GM21528 (cell line): ENCODE measurements at regions not wholly inside any gene's neighbourhood (a gene's known extent, or its start where the extent isn't known, plus 50 kb on each side); places are given as distances from the start of the nearest gene placed in this dataset.

Experiments used
- ATAC-seq: cut with Tn5 transposase; IDR thresholded peaks from one replicate; pipeline ENCODE4 v1.9.1; 2021; ENCODE audit warnings: mild to moderate bottlenecking, moderate library complexity; ENCODE audit not compliant: unreplicated experiment, low FRiP score

- ATAC-seq: no peak
Observed at GRCh38 chr16:59411961-59412841, 678.1 kb upstream of the GOT2 start.

GRCh38 chr16:59410451-59410850 lies 676.3 kb upstream of the GOT2 start:
- ATAC-seq: no peak

- ATAC-seq: no peak
Observed at GRCh38 chr16:59405802-59406201, 671.7 kb upstream of the GOT2 start.

GRCh38 chr16:59404509-59404908 lies 670.4 kb upstream of the GOT2 start:
- no peak for ATAC-seq

GRCh38 chr16:59400830-59401229 lies 666.7 kb upstream of the GOT2 start:
- no peak for ATAC-seq

- no peak for ATAC-seq
Observed at GRCh38 chr16:59397638-59398037, 663.5 kb upstream of the GOT2 start.

GRCh38 chr16:59394526-59394925 lies 660.4 kb upstream of the GOT2 start:
- ATAC-seq: no peak

GRCh38 chr16:59392911-59393310 lies 658.8 kb upstream of the GOT2 start:
- ATAC-seq: no peak

- ATAC-seq: no peak
Observed at GRCh38 chr16:59391617-59392364, 657.7 kb upstream of the GOT2 start.

GRCh38 chr16:59385959-59386358 lies 651.8 kb upstream of the GOT2 start:
- ATAC-seq: no peak

GRCh38 chr16:59385491-59385890 lies 651.4 kb upstream of the GOT2 start:
- ATAC-seq: no peak

- ATAC-seq: no peak
Observed at GRCh38 chr16:59373632-59374031, 639.5 kb upstream of the GOT2 start.

- no peak for ATAC-seq
Observed at GRCh38 chr16:59370717-59371116, 636.6 kb upstream of the GOT2 start.

GRCh38 chr16:59369523-59369922 lies 635.4 kb upstream of the GOT2 start:
- ATAC-seq: no peak

GRCh38 chr16:59368586-59368985 lies 634.5 kb upstream of the GOT2 start:
- ATAC-seq: no peak

GRCh38 chr16:59356709-59357108 lies 622.6 kb upstream of the GOT2 start:
- no peak for ATAC-seq

GRCh38 chr16:59356144-59356543 lies 622.0 kb upstream of the GOT2 start:
- ATAC-seq: no peak

GRCh38 chr16:59355704-59356103 lies 621.6 kb upstream of the GOT2 start:
- no peak for ATAC-seq

- ATAC-seq: no peak
Observed at GRCh38 chr16:59351305-59351903, 617.3 kb upstream of the GOT2 start.

- ATAC-seq: no peak
Observed at GRCh38 chr16:59350670-59351069, 616.6 kb upstream of the GOT2 start.

- no peak for ATAC-seq
Observed at GRCh38 chr16:59342669-59343068, 608.6 kb upstream of the GOT2 start.
